ENCODE measurements at regions not wholly inside any gene's neighbourhood (a gene's known extent, or its start where the extent isn't known, plus 50 kb on each side); places are given as distances from the start of the nearest gene placed in this dataset.
"Not testable (repeated sequence)": the region's sequence is repeated elsewhere in the genome, so short reads cannot be mapped to it uniquely, and the experiment has no call there.

GRCh38 chr4:103403619-103404018, 205.5 kb upstream of the CENPE start:
- Mint-ChIP-seq H3K27ac (ENCODE audit: unreplicated experiment) (no peak overlapping the region), H3K4me1 (ENCODE audit: unreplicated experiment) (no peaks in the 10 kb centered on the region), H3K36me3 (ENCODE audit: low read depth, unreplicated experiment) (no peaks in the 10 kb centered on the region), H3K4me3 (ENCODE audit: unreplicated experiment) (no peak overlapping the region), H3K27me3 (ENCODE audit: unreplicated experiment) (peaks cover 1% of the 10 kb centered on the region), H3K9me3 (ENCODE audit: unreplicated experiment) (no peaks in the 10 kb centered on the region)
- TF ChIP-seq CTCF (IDR thresholded peaks at IDR 0.05; ENCODE audit: unreplicated experiment) = no peak
- no peak for DNase-seq (ENCODE audit: low spot score)

- Mint-ChIP-seq H3K4me1 (ENCODE audit: unreplicated experiment) (no peaks in the 10 kb centered on the region), H3K27me3 (ENCODE audit: unreplicated experiment) (peaks cover 1% of the 10 kb centered on the region), H3K9me3 (ENCODE audit: unreplicated experiment) (no peaks in the 10 kb centered on the region), H3K4me3 (ENCODE audit: unreplicated experiment) (no peak overlapping the region), H3K36me3 (ENCODE audit: low read depth, unreplicated experiment) (no peaks in the 10 kb centered on the region), H3K27ac (ENCODE audit: unreplicated experiment) (no peak overlapping the region)
- no peak for TF ChIP-seq CTCF (IDR thresholded peaks at IDR 0.05; ENCODE audit: unreplicated experiment)
- no peak for DNase-seq (ENCODE audit: low spot score)
Measured at GRCh38 chr4:103402198-103402597, 204.1 kb upstream of the CENPE start.

- Mint-ChIP-seq H3K27ac (ENCODE audit: unreplicated experiment) (no peak overlapping the region), H3K9me3 (ENCODE audit: unreplicated experiment) (no peaks in the 10 kb centered on the region)
- no peak for TF ChIP-seq CTCF (IDR thresholded peaks at IDR 0.05; ENCODE audit: unreplicated experiment)
Measured at GRCh38 chr4:103400405-103400804, 202.3 kb upstream of the CENPE start.

GRCh38 chr4:103397541-103397940, 199.4 kb upstream of the CENPE start:
- peaks cover 1% of the 10 kb centered on the region for H3K27me3 Mint-ChIP-seq (ENCODE audit: unreplicated experiment)
- H3K9me3 Mint-ChIP-seq (ENCODE audit: unreplicated experiment) = no peaks in the 10 kb centered on the region
- no peaks in the 10 kb centered on the region for H3K4me1 Mint-ChIP-seq (ENCODE audit: unreplicated experiment)
- DNase-seq (ENCODE audit: low spot score) = no peak
- no peak for TF ChIP-seq CTCF (IDR thresholded peaks at IDR 0.05; ENCODE audit: unreplicated experiment)
- no peaks in the 10 kb centered on the region for H3K36me3 Mint-ChIP-seq (ENCODE audit: low read depth, unreplicated experiment)
- H3K27ac Mint-ChIP-seq (ENCODE audit: unreplicated experiment) = no peak overlapping the region
- no peak overlapping the region for H3K4me3 Mint-ChIP-seq (ENCODE audit: unreplicated experiment)

More at GRCh38 chr4:103400405-103400804, 202.3 kb upstream of the CENPE start:
- Mint-ChIP-seq H3K4me1 (ENCODE audit: unreplicated experiment) (no peaks in the 10 kb centered on the region), H3K27me3 (ENCODE audit: unreplicated experiment) (peaks cover 1% of the 10 kb centered on the region), H3K4me3 (ENCODE audit: unreplicated experiment) (no peak overlapping the region), H3K36me3 (ENCODE audit: low read depth, unreplicated experiment) (no peaks in the 10 kb centered on the region)
- DNase-seq (ENCODE audit: low spot score) = no peak

- H3K4me1 Mint-ChIP-seq (ENCODE audit: unreplicated experiment); DNase-seq (ENCODE audit: low spot score); H3K9me3 Mint-ChIP-seq (ENCODE audit: unreplicated experiment); H3K4me3 Mint-ChIP-seq (ENCODE audit: unreplicated experiment); H3K27me3 Mint-ChIP-seq (ENCODE audit: unreplicated experiment); H3K36me3 Mint-ChIP-seq (ENCODE audit: low read depth, unreplicated experiment); H3K27ac Mint-ChIP-seq (ENCODE audit: unreplicated experiment): not testable (repeated sequence)
Measured at GRCh38 chr4:103387508-103388011, 189.4 kb upstream of the CENPE start.

GRCh38 chr4:103385565-103385964, 187.4 kb upstream of the CENPE start:
- not testable (repeated sequence) for DNase-seq (ENCODE audit: low spot score)

More at GRCh38 chr4:103385565-103385964, 187.4 kb upstream of the CENPE start:
- not testable (repeated sequence) for H3K4me3 Mint-ChIP-seq (ENCODE audit: unreplicated experiment); H3K27ac Mint-ChIP-seq (ENCODE audit: unreplicated experiment); H3K9me3 Mint-ChIP-seq (ENCODE audit: unreplicated experiment); H3K36me3 Mint-ChIP-seq (ENCODE audit: low read depth, unreplicated experiment); H3K27me3 Mint-ChIP-seq (ENCODE audit: unreplicated experiment); H3K4me1 Mint-ChIP-seq (ENCODE audit: unreplicated experiment)

All from endothelial cell (in vitro differentiated cells).